ENCODE measurements at regions not wholly inside any gene's neighbourhood (a gene's known extent, or its start where the extent isn't known, plus 50 kb on each side); places are given as distances from the start of the nearest gene placed in this dataset.

GRCh38 chr7:65254061-65254460 is 119.6 kb upstream of the ZNF92 start (continued):
- TF ChIP-seq REST (IDR thresholded peaks at IDR 0.05; ENCODE audit: unreplicated experiment) (no peak), POLR2AphosphoS5 (IDR thresholded peaks at IDR 0.05; ENCODE audit: low read depth) (no peak), JUNB (IDR thresholded peaks at IDR 0.05; ENCODE audit: unreplicated experiment) (no peak), CTCF (conservative IDR thresholded peaks at IDR 0.05; ENCODE audit: low read depth in 2 of 2) (no peak), EZH2 (IDR thresholded peaks at IDR 0.05; ENCODE audit: low read depth, unreplicated experiment) (no peak), EZH2phosphoT487 (IDR thresholded peaks at IDR 0.05; ENCODE audit: unreplicated experiment) (no peak), NANOG (IDR thresholded peaks at IDR 0.05; ENCODE audit: borderline replicate concordance) (no peak), ZNF331 (CRISPR knock-in tag; IDR thresholded peaks at IDR 0.05; ENCODE audit: low read depth) (no peak)

- 0 out of 2 replicates have a peak, but pooled peaks cover 2% of the 10 kb centered on the region for H3K9me2 ChIP-seq (ENCODE audit: insufficient read depth)
- H3K9me3 Mint-ChIP-seq, result peaks cover 11% of the 10 kb centered on the region
These were observed 121.6 kb upstream of the ZNF92 start for GRCh38 chr7:65251851-65252620.

More at GRCh38 chr7:65251851-65252620, 121.6 kb upstream of the ZNF92 start:
- Mint-ChIP-seq H3K27me3 (ENCODE audit: insufficient read depth, low read depth, poor library complexity) (peaks cover 9% of the 10 kb centered on the region), H3K36me3 (ENCODE audit: low read depth) (peaks cover 8% of the 10 kb centered on the region; the same call in 2 of the 3 replicates), H3K4me3 (peak overlapping the region; percentile 96), H3K4me1 (peaks cover 18% of the 10 kb centered on the region), H3K27ac (no peak overlapping the region; the same call in 1 of the 2 replicates)
- Histone ChIP-seq H4K20me1 (replicated peaks; ENCODE audit: insufficient read depth) (no peaks in the 10 kb centered on the region), H3K27me3 (ENCODE audit: insufficient read depth) (no peaks in the 10 kb centered on the region), H2AFZ (peak overlapping the region; percentile 98), H3K36me3 (ENCODE audit: insufficient read depth) (no peaks in the 10 kb centered on the region), H3K4me1 (ENCODE audit: insufficient read depth) (peaks cover 10% of the 10 kb centered on the region; the same call in 1 of the 2 replicates), H3K27ac (ENCODE audit: low read depth) (peak overlapping the region; percentile 78), H3K4me3 (peak overlapping the region; percentile 84), H3K79me2 (replicated peaks; ENCODE audit: insufficient read depth) (no peaks in the 10 kb centered on the region), H3F3A (replicated peaks; ENCODE audit: low read depth) (no peaks in the 10 kb centered on the region; the same call in 1 of the 2 replicates), H3K4me2 (peak overlapping the region; percentile 94)
- ATAC-seq (peak; percentile 95), DNase-seq (ENCODE audit: low spot score) (peak; percentile 97)
- TF ChIP-seq ETS1 (IDR thresholded peaks at IDR 0.05), result no peak
- TF ChIP-seq ZNF331 (CRISPR knock-in tag; IDR thresholded peaks at IDR 0.05; ENCODE audit: low read depth), result no peak
- no peak for TF ChIP-seq EZH2 (IDR thresholded peaks at IDR 0.05; ENCODE audit: low read depth, unreplicated experiment)
- TF ChIP-seq POLR2AphosphoS5 (IDR thresholded peaks at IDR 0.05; ENCODE audit: low read depth), result peak; percentile 79
- no peak for TF ChIP-seq NANOG (IDR thresholded peaks at IDR 0.05; ENCODE audit: borderline replicate concordance)

Data from GM23338 (cell line).